ENCODE measurements at regions not wholly inside any gene's neighbourhood (a gene's known extent, or its start where the extent isn't known, plus 50 kb on each side); places are given as distances from the start of the nearest gene placed in this dataset.

GRCh38 chr5:9892696-9893095, 262.5 kb upstream of the TAS2R1 start:
- Mint-ChIP-seq H3K27ac (no peak overlapping the region; a peak in 1 of 7 replicates), H3K27me3 (ENCODE audit: low read depth) (peaks cover 2% of the 10 kb centered on the region), H3K9me3 (peaks cover 0 to 4% of the 10 kb centered on the region in 2 experiments; a peak in 3 of 5 replicates), H3K4me3 (no peak overlapping the region), H3K4me1 (peaks cover 26 to 34% of the 10 kb centered on the region in 2 experiments), H3K36me3 (ENCODE audit: insufficient read depth in 1 of 3, low read depth in 3 of 3) (peaks cover 0 to 5% (median 1%) of the 10 kb centered on the region in 3 experiments; a peak in 1 of 7 replicates)
- Histone ChIP-seq H3K23me2 (ENCODE audit: insufficient read length, low read depth, low read length, poor library complexity, severe bottlenecking) (no peaks in the 10 kb centered on the region), H3K4me1 (ENCODE audit: insufficient read depth, low read length) (peaks cover 5% of the 10 kb centered on the region; the same call in 1 of the 2 replicates), H2BK120ac (ENCODE audit: low read depth, low read length, poor library complexity, severe bottlenecking) (no peak overlapping the region), H2BK12ac (ENCODE audit: insufficient read length, low read depth, low read length) (no peak overlapping the region), H4K20me1 (ENCODE audit: control insufficient read depth, insufficient read depth, insufficient read length) (no peaks in the 10 kb centered on the region), H4K5ac (ENCODE audit: insufficient read length, low read depth, low read length) (no peak overlapping the region), H3K18ac (ENCODE audit: insufficient read length, low read depth, low read length) (no peak overlapping the region), H3K4me2 (ENCODE audit: insufficient read depth, insufficient read length, low read length) (no peak overlapping the region), H3K9ac (ENCODE audit: extremely low read depth, insufficient read length, low read length) (no peak overlapping the region), H2AK5ac (ENCODE audit: insufficient read length, low read length) (no peak overlapping the region), H4K8ac (replicated peaks; ENCODE audit: insufficient read length, low read depth, low read length) (no peak overlapping the region), H3K27me3 (ENCODE audit: insufficient read depth, low read length) (no peaks in the 10 kb centered on the region), H3T11ph (ENCODE audit: low read length) (no peak overlapping the region), H3K9me3 (ENCODE audit: control insufficient read depth, low read depth, low read length) (no peaks in the 10 kb centered on the region), H2BK15ac (ENCODE audit: low read depth, low read length) (no peak overlapping the region), H3K56ac (ENCODE audit: insufficient read length, low read depth, low read length) (no peak overlapping the region), H3K79me1 (ENCODE audit: insufficient read depth, low read depth, low read length, poor library complexity, severe bottlenecking) (no peaks in the 10 kb centered on the region), H3K14ac (ENCODE audit: insufficient read depth, low read length) (no peak overlapping the region), H3K27ac (ENCODE audit: insufficient read length, low read depth, low read length) (no peak overlapping the region), H2BK5ac (ENCODE audit: insufficient read length, low read length) (no peak overlapping the region), H3K23ac (ENCODE audit: insufficient read length, low read depth, low read length) (no peak overlapping the region), H2BK20ac (ENCODE audit: low read depth, low read length, poor library complexity, severe bottlenecking) (no peak overlapping the region), H2AFZ (ENCODE audit: low read length) (no peak overlapping the region), H3K79me2 (ENCODE audit: insufficient read depth, low read length) (no peaks in the 10 kb centered on the region), H3K4ac (ENCODE audit: low read depth, low read length) (no peak overlapping the region), H4K91ac (ENCODE audit: insufficient read length, low read depth, low read length) (no peak overlapping the region)
- WGBS (ENCODE audit: extremely low coverage, insufficient read length, low lambda C conversion rate): no CpG with 5 or more reads among the region's 3 CpGs
- no peak for DNase-seq
- TF ChIP-seq CTCF (conservative IDR thresholded peaks at IDR 0.05): no peak
